GM12872 (cell line): ENCODE measurements at regions not wholly inside any gene's neighbourhood (a gene's known extent, or its start where the extent isn't known, plus 50 kb on each side); places are given as distances from the start of the nearest gene placed in this dataset.

ENCODE experiments used
- TF ChIP-seq, protein P1 (sequence below): IDR thresholded peaks from 3 replicates; pipeline ENCODE4 v1.5.1; 2011; ENCODE audit warnings: low read depth, mild to moderate bottlenecking, low read length, moderate library complexity; ENCODE audit not compliant: insufficient read depth

GRCh38 chr2:120575966-120576365, 159.7 kb upstream of the GLI2 start:
- TF ChIP-seq, protein P1, sequence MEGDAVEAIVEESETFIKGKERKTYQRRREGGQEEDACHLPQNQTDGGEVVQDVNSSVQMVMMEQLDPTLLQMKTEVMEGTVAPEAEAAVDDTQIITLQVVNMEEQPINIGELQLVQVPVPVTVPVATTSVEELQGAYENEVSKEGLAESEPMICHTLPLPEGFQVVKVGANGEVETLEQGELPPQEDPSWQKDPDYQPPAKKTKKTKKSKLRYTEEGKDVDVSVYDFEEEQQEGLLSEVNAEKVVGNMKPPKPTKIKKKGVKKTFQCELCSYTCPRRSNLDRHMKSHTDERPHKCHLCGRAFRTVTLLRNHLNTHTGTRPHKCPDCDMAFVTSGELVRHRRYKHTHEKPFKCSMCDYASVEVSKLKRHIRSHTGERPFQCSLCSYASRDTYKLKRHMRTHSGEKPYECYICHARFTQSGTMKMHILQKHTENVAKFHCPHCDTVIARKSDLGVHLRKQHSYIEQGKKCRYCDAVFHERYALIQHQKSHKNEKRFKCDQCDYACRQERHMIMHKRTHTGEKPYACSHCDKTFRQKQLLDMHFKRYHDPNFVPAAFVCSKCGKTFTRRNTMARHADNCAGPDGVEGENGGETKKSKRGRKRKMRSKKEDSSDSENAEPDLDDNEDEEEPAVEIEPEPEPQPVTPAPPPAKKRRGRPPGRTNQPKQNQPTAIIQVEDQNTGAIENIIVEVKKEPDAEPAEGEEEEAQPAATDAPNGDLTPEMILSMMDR: no peak

GRCh38 chr2:120576509-120577474, 158.9 kb upstream of the GLI2 start:
- TF ChIP-seq, protein P1: no peak

GRCh38 chr2:120577721-120578295, 157.9 kb upstream of the GLI2 start:
- TF ChIP-seq, protein P1: no peak

DNA sequence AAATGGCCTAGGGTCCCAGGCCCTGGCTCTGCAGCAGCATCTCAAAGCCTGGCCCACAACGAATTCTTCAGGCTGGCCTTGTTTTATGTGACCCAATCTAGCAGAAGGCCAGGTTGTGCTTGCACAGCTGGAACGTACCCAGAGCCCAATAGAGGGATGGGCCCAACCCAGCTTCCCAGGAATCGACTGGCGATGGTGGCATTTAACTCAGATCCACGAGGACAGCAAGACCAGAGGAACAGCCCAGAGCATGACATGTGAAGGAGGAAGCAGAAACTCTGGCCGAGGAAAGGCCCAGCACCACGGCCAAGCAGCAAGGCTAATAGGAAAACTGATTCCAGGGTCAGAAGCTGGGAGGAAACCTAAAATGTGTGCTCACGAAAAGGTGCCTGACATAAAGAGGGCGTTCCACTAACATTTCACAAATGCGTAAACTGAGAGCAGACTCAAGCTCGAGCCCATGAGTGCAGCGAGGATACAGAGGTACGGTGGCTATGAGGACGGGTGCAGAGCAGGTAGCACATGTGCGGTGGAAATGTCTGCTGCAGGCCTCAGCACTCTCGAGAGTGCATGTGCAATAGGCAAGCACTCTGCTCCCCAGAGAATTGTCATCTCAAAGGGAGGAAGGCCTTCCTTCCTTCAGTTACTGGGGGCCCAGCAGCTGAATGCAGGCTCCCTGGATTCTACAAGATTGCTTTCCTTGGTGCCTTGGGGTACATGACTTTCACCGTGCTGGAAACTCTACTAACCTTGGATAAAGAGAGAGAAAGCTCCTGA, 156.9 kb upstream of the GLI2 start:
- TF ChIP-seq, protein P1: no peak

- TF ChIP-seq, protein P1: no peak
These were observed 155.6 kb upstream of the GLI2 start for GRCh38 chr2:120579916-120580685.

DNA sequence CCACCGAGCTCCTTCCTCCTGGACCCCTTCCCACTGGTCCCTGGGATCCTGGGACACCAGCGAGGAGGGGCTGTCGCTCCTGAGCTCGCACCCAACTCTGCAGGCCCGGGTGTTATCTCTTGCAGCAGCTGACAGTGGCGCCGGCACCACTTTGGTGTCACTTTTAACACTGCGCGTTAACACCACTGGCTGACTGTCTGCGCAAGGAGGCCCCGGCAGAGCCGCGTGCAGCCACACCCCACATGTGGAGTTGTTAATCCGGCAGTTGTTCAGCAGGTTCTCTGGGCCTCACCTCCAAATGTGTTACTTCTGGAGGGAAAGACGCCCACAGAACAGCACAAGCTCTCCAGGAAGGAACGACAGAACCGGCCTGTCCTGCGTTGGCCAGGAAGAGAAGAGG, 155.0 kb upstream of the GLI2 start:
- TF ChIP-seq, protein P1: no peak

- TF ChIP-seq, protein P1: no peak
These were observed 152.5 kb upstream of the GLI2 start for GRCh38 chr2:120583121-120583520.
